ENCODE measurements at regions not wholly inside any gene's neighbourhood (a gene's known extent, or its start where the extent isn't known, plus 50 kb on each side); places are given as distances from the start of the nearest gene placed in this dataset.

GRCh38 chr21:16789636-16790035, 723.2 kb upstream of the CXADR start:
- Histone ChIP-seq H3K9me3 (ENCODE audit: low read depth) (no peaks in the 10 kb centered on the region), H4K20me1 (ENCODE audit: insufficient read depth) (no peaks in the 10 kb centered on the region), H3K4me2 (ENCODE audit: unreplicated experiment) (no peak overlapping the region), H3K9me2 (ENCODE audit: insufficient read depth) (no peaks in the 10 kb centered on the region), H3K79me2 (ENCODE audit: insufficient read depth) (no peaks in the 10 kb centered on the region), H2AFZ (no peak overlapping the region), H3K4me1 (ENCODE audit: insufficient read depth) (peaks cover 26% of the 10 kb centered on the region), H3K9ac (no peak overlapping the region), H3K36me3 (ENCODE audit: low read depth) (no peaks in the 10 kb centered on the region), H3K27ac (no peak overlapping the region), H3K4me3 (no peak overlapping the region), H3K27me3 (replicated peaks; ENCODE audit: insufficient read depth) (no peaks in the 10 kb centered on the region), H3F3A (ENCODE audit: insufficient read depth) (peaks cover 12% of the 10 kb centered on the region)
- DNase-seq = peak; percentile 41
- TF ChIP-seq EZH2phosphoT487 (IDR thresholded peaks at IDR 0.05; ENCODE audit: insufficient read depth, low read depth) (no peak), EZH2 (IDR thresholded peaks at IDR 0.05; ENCODE audit: insufficient read depth, poor library complexity, severe bottlenecking) (no peak)
- in situ Hi-C loops (cut with MboI) = no loop called here
- WGBS, 2 experiments (ENCODE audit: low coverage in 1 of 2, low lambda C conversion rate in 2 of 2, missing lambda C conversion rate in 2 of 2) = 34 to 36% methylated on average over 3 of the region's 3 CpGs

GRCh38 chr21:16792101-16792500, 720.7 kb upstream of the CXADR start:
- Histone ChIP-seq H3K4me3 (peak overlapping the region; percentile 31), H3K4me2 (ENCODE audit: unreplicated experiment) (peak overlapping the region; percentile 51), H3K9me2 (ENCODE audit: insufficient read depth) (no peaks in the 10 kb centered on the region), H3K36me3 (ENCODE audit: low read depth) (no peaks in the 10 kb centered on the region), H3F3A (ENCODE audit: insufficient read depth) (peaks cover 14% of the 10 kb centered on the region), H3K9me3 (ENCODE audit: low read depth) (no peaks in the 10 kb centered on the region), H3K4me1 (ENCODE audit: insufficient read depth) (peaks cover 50% of the 10 kb centered on the region), H3K27me3 (replicated peaks; ENCODE audit: insufficient read depth) (no peaks in the 10 kb centered on the region), H2AFZ (peak overlapping the region; percentile 63), H3K9ac (no peak overlapping the region), H3K27ac (no peak overlapping the region), H3K79me2 (ENCODE audit: insufficient read depth) (no peaks in the 10 kb centered on the region), H4K20me1 (ENCODE audit: insufficient read depth) (no peaks in the 10 kb centered on the region)
- 12 to 17% methylated on average over 5 of the region's 5 CpGs for whole genome bisulfite sequencing, 2 experiments (ENCODE audit: low coverage in 1 of 2, low lambda C conversion rate in 2 of 2, missing lambda C conversion rate in 2 of 2)
- peak; percentile 48 for DNase-seq
- no peak for TF ChIP-seq EZH2phosphoT487 (IDR thresholded peaks at IDR 0.05; ENCODE audit: insufficient read depth, low read depth)
- in situ Hi-C loops (cut with MboI) = no loop called here

- Histone ChIP-seq H3K9ac (no peak overlapping the region), H3K27ac (peak overlapping the region; percentile 49), H3K4me3 (peak overlapping the region; percentile 7; the same call in 1 of the 2 replicates), H3K9me2 (ENCODE audit: insufficient read depth) (no peaks in the 10 kb centered on the region), H3K79me2 (ENCODE audit: insufficient read depth) (no peaks in the 10 kb centered on the region), H3K36me3 (ENCODE audit: low read depth) (no peaks in the 10 kb centered on the region), H2AFZ (no peak overlapping the region), H3K9me3 (ENCODE audit: low read depth) (no peaks in the 10 kb centered on the region), H3F3A (ENCODE audit: insufficient read depth) (peaks cover 14% of the 10 kb centered on the region), H4K20me1 (ENCODE audit: insufficient read depth) (no peaks in the 10 kb centered on the region), H3K27me3 (replicated peaks; ENCODE audit: insufficient read depth) (no peaks in the 10 kb centered on the region), H3K4me2 (ENCODE audit: unreplicated experiment) (peak overlapping the region; percentile 52), H3K4me1 (ENCODE audit: insufficient read depth) (peaks cover 50% of the 10 kb centered on the region)
- in situ Hi-C loops (cut with MboI) = no loop called here
- DNase-seq = peak; percentile 93
- WGBS, 2 experiments (ENCODE audit: low coverage in 1 of 2, low lambda C conversion rate in 2 of 2, missing lambda C conversion rate in 2 of 2) = 1 to 2% methylated on average over 3 of the region's 3 CpGs
- no peak for TF ChIP-seq EZH2 (IDR thresholded peaks at IDR 0.05; ENCODE audit: insufficient read depth, poor library complexity, severe bottlenecking)
- no peak for TF ChIP-seq EZH2phosphoT487 (IDR thresholded peaks at IDR 0.05; ENCODE audit: insufficient read depth, low read depth)
Measured at GRCh38 chr21:16794950-16795349, 717.9 kb upstream of the CXADR start.

GRCh38 chr21:16796776-16797175, 716.1 kb upstream of the CXADR start:
- Histone ChIP-seq H3K27me3 (replicated peaks; ENCODE audit: insufficient read depth) (no peaks in the 10 kb centered on the region), H3K4me1 (ENCODE audit: insufficient read depth) (peaks cover 47% of the 10 kb centered on the region), H3K36me3 (ENCODE audit: low read depth) (no peaks in the 10 kb centered on the region), H3K9me2 (ENCODE audit: insufficient read depth) (no peaks in the 10 kb centered on the region), H3K9ac (no peak overlapping the region), H3K4me3 (no peak overlapping the region), H3K27ac (no peak overlapping the region), H2AFZ (peak overlapping the region; percentile 47), H3K4me2 (ENCODE audit: unreplicated experiment) (no peak overlapping the region), H3K9me3 (ENCODE audit: low read depth) (no peaks in the 10 kb centered on the region), H4K20me1 (ENCODE audit: insufficient read depth) (no peaks in the 10 kb centered on the region), H3K79me2 (ENCODE audit: insufficient read depth) (no peaks in the 10 kb centered on the region), H3F3A (ENCODE audit: insufficient read depth) (peaks cover 14% of the 10 kb centered on the region)
- no peak for DNase-seq
- in situ Hi-C loops (cut with MboI) = no loop called here
- TF ChIP-seq EZH2 (IDR thresholded peaks at IDR 0.05; ENCODE audit: insufficient read depth, poor library complexity, severe bottlenecking) (no peak), EZH2phosphoT487 (IDR thresholded peaks at IDR 0.05; ENCODE audit: insufficient read depth, low read depth) (no peak)

- no peaks in the 10 kb centered on the region for H3K27me3 ChIP-seq (replicated peaks; ENCODE audit: insufficient read depth)
- no peaks in the 10 kb centered on the region for H3K36me3 ChIP-seq (ENCODE audit: low read depth)
- TF ChIP-seq EZH2 (IDR thresholded peaks at IDR 0.05; ENCODE audit: insufficient read depth, poor library complexity, severe bottlenecking) = no peak
- no peak for TF ChIP-seq EZH2phosphoT487 (IDR thresholded peaks at IDR 0.05; ENCODE audit: insufficient read depth, low read depth)
- H3K9me2 ChIP-seq (ENCODE audit: insufficient read depth) = no peaks in the 10 kb centered on the region
- WGBS, 2 experiments (ENCODE audit: low coverage in 1 of 2, low lambda C conversion rate in 2 of 2, missing lambda C conversion rate in 2 of 2) = 55 to 57% methylated on average over 2 of the region's 2 CpGs
- no peak overlapping the region for H2AFZ ChIP-seq
- no peak overlapping the region for H3K4me3 ChIP-seq
- H4K20me1 ChIP-seq (ENCODE audit: insufficient read depth) = no peaks in the 10 kb centered on the region
- no peak overlapping the region for H3K9ac ChIP-seq
- in situ Hi-C loops (cut with MboI) = no loop called here
- no peaks in the 10 kb centered on the region for H3K79me2 ChIP-seq (ENCODE audit: insufficient read depth)
- H3K9me3 ChIP-seq (ENCODE audit: low read depth) = no peaks in the 10 kb centered on the region
- peaks cover 12% of the 10 kb centered on the region for H3F3A ChIP-seq (ENCODE audit: insufficient read depth)
- no peak overlapping the region for H3K27ac ChIP-seq
- H3K4me1 ChIP-seq (ENCODE audit: insufficient read depth) = peaks cover 40% of the 10 kb centered on the region
- no peak overlapping the region for H3K4me2 ChIP-seq (ENCODE audit: unreplicated experiment)
- DNase-seq = no peak
Measured at GRCh38 chr21:16797540-16797939, 715.3 kb upstream of the CXADR start.

Measured in GM23248 (cell line).